GM20431 (cell line): ENCODE measurements at regions not wholly inside any gene's neighbourhood (a gene's known extent, or its start where the extent isn't known, plus 50 kb on each side); places are given as distances from the start of the nearest gene placed in this dataset.
"Not testable (repeated sequence)": the region's sequence is repeated elsewhere in the genome, so short reads cannot be mapped to it uniquely, and the experiment has no call there.

Source experiments
- in situ Hi-C: fragments of 300-500 bp; cut with MseI, MboI; formaldehyde crosslinking; loops from one replicate; pipeline ENCODE4 v1.15.0; 2020; ENCODE audit warnings: low sequenced_read_pairs; ENCODE audit not compliant: unreplicated experiment

GRCh38 chr7:65193334-65194058 is 180.2 kb upstream of the ZNF92 start:
- in situ Hi-C loops = not testable (repeated sequence)

GRCh38 chr7:65177041-65177440 is 170.6 kb upstream of the ERV3-1 start:
- in situ Hi-C loops = not testable (repeated sequence)

DNA sequence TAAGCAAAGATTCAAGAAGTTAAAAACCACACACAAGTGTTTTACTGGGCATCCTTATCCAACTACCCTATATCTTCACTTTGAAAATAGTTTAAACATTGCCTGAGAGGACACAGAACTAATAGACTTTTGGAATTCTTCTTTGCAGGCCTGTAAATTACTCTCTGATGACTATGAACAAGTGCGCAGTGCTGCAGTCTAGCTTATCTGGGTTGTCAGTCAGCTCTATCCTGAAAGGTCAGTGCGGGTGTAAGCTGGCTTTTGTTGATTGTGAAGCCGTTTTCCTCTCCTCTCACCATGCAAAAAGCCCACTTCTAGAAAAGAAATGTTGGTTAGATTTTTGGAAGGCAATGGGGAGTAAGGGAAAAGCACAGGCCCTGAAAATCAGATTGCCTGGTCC is 143.6 kb upstream of the ERV3-1 start:
- in situ Hi-C loops = not testable (repeated sequence)

- in situ Hi-C loops = not testable (repeated sequence)
These were observed 139.8 kb upstream of the ERV3-1 start for GRCh38 chr7:65146118-65146914.

DNA sequence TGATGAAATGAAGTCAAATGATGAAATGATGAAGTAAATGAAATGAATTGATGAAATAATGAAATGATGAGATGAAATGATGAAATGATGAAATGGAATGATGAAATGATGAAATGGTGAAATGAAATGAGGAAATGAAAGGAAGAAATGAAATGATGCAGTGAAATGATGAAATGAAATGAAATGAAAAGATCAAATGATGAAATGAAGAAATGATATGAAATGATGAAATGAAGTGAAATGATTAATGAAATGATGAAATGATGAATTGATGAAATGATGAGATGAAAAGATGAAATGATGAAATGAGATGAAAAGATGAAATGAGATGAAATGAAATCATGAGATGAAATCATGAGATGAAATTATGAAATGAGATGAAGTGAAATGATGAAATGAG is 139.2 kb upstream of the ERV3-1 start:
- in situ Hi-C loops = not testable (repeated sequence)

GRCh38 chr7:65145008-65145407 is 138.5 kb upstream of the ERV3-1 start:
- in situ Hi-C loops = not testable (repeated sequence)

DNA sequence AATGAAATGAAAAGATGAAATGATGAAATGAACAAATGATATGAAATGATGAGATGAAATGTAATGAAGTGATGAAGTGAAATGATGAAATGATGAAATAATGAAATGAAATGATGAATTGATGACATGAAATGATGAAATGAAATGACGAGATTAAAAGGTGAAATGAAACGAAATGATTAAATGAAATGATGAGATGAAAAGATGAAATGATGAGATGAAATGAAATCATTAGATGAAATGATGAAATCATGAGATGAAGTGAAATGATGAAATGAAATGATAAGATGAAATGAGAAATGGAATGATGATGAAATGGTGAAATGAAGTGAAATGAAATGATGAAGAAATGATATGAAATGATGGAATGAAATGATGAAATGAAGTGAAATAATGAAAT is 138.1 kb upstream of the ERV3-1 start:
- in situ Hi-C loops = not testable (repeated sequence)

DNA sequence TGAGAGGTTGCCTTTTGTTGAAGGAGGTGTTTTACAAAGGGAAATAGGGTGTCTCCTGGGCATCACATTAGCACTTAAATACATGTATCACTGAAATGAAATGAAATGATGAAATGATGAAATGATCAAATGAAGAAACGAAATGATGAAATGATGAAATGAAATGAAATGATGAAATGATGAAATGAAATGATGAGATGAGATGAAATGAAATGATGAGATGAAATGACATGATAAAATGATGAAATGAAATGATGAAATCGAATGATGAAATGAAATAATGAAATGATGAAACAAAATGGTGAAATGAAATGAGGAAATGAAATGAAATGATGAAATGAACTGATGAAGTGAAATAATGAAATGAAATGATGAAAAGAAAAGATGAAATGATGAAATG is 137.6 kb upstream of the ERV3-1 start:
- in situ Hi-C loops = not testable (repeated sequence)

DNA sequence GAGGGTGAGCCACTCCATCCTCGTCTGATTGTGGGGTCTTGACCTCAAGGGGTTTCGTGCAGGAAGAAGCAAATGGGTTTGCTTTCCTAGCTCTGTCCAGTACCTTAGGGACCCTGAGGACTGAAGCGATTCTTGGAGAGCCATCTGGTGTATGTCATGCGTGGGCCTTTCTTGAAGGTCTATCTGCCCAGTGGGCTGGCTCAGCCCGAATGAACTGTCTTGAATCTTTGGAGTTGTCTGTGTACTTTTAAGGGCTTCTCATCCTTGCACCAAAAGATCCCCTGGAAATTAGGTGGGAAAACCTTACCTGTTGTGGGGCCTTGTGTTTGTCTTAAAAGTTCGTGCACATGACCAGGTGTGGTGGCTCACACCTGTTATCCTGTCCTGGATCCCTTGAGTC is 135.4 kb upstream of the ERV3-1 start:
- in situ Hi-C loops = not testable (repeated sequence)

DNA sequence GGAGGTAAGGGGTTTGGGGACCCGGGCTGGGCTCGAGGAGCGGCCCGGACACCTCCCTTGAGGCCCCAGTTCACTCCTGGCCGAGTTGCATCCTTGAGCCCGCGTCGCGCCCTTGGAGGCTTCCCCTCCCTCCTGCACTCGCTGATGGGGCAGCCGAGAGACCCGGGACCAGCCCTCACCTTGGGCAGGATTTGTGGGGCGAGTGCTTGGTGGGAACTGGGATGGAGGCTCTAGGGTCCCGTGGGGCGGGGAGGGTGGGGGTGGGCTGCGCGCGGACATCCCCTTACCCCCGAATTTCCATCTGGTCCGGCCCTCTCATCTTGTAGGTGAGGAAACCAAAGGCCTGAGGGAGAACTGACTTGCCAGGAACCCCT is 134.9 kb upstream of the ERV3-1 start:
- in situ Hi-C loops = not testable (repeated sequence)

DNA sequence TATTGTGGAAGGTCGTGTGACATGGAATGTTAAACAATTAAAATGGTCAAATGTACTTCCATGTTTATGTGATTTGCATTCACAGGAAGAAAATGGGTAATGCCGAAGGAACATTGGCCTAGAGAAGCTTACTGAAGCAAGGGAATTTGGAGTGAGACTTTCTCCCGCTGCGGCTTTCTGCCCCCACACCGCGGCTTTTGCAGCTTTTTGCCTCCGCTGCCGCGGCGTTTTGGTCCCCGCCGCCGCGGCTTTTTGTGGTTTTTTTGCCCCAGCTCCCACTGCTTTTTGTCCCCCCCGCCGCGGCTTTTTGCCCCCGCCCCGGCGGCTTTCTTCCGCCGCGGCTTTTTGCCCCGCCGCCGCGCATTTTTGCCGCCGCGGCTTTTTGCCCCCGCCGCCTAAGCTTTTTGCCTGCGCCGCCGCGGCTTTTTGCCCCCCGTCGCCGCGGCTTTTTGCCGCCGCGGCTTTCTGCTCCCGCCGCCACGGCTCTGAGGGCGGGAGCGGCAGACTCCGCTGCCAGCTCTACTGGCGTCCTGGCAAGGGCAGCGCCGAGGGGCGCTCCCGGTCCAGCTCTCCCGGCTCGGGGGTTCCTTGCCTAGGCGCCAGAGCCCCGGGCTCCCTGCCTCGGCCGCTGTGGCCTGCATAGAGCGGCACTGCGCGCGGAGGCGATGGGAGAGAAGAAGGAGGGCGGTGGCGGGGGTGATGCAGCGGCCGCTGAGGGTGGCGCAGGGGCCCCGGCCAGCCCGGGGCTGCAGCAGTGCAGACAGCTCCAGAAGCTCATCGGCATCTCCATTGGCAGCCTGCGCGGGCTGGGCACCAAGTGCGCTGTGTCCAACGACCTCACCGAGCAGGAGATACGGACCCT is 134.3 kb upstream of the ERV3-1 start:
- in situ Hi-C loops = not testable (repeated sequence)

DNA sequence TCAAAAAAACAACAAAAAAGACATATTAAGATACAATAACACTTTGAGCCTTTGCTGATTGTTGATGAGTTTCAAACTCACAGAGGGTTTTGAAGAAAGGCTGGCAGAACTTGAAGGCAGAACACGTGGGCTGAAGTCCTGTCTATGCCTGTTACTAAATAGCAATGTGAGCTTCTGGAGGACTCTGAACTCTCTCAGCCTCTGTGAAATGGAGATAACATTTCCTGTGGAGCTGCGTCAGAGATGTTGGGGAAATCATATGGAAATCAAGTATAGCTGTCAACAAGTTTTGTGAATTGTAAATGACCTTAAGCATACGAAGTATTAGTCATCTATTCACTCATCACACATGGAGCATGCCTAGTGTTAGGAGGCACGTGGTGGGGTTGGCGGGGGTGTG is 130.4 kb upstream of the ERV3-1 start:
- in situ Hi-C loops = not testable (repeated sequence)

GRCh38 chr7:65133087-65133486 is 126.6 kb upstream of the ERV3-1 start:
- in situ Hi-C loops = not testable (repeated sequence)

GRCh38 chr7:65132256-65132655 is 125.8 kb upstream of the ERV3-1 start:
- in situ Hi-C loops = not testable (repeated sequence)

- in situ Hi-C loops = not testable (repeated sequence)
These were observed 120.9 kb upstream of the ERV3-1 start for GRCh38 chr7:65127364-65127763.

DNA sequence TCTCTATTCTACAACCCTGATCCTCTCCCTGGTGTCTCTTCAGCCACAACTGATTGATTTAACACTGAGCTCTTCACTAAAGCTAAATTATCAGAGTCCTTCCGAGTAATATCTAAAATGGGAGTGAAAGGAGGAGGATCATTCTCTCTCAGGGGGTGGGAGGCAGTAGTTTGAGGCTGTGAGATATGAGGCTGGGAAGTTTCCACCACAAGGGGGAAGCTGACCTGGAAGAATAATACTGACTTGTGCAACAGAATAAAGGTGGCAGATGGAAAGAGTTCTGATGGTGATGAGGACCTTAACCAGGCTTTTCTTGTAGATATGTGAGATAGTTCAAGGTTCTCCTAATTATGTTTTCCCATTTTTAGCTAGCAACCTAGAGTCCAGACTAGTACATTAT is 118.1 kb upstream of the ERV3-1 start:
- in situ Hi-C loops = not testable (repeated sequence)

DNA sequence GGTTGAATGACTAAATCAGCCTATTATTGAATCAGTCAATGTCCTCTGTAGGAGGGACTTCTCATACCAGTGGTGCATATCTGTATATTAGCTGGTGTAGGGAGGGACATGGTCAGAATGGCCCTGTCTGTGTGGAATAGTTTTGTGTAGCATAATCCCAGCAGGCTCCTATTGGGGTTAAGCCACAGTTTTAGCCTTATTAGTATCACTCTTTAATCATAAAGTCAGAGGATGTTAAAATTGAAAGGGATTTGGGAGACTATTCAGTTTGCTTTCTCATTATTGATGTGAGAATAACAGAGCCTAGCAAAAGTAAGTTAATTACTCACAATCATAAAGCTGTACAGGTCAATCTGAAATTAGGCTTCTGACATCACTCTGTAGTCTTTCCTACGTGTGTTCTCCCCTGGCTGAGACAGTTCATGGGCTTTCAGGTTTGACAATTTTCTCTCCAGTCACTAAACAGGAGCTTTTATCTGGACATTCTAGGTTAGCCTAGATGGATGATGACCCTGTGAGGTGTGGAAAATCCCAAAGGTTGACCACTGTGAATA is 99.2 kb upstream of the ERV3-1 start:
- in situ Hi-C loops = not testable (repeated sequence)

DNA sequence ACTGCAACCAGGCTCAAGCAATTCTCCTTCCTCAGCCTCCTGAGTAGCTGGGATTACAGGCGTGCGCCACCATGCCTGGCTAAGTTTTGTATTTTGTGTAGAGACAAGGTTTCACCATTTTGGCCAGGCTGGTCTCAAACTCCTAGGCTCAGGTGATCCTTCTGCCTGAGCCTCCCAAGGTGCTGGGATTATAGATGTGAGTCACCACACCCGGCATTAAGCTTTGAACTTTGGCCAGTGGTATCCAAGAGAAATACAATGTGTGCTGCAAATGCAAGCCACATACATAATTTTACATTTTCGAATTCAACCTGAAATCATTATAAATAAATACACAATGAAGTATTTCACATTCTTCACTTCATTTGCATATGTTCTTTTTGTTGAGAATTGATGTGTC is 94.0 kb upstream of the ERV3-1 start:
- in situ Hi-C loops = not testable (repeated sequence)

- in situ Hi-C loops = not testable (repeated sequence)
These were observed 75.2 kb upstream of the ERV3-1 start for GRCh38 chr7:65081669-65082055.
